Fibroblast of skin of abdomen (primary cell): ENCODE measurements at regions not wholly inside any gene's neighbourhood (a gene's known extent, or its start where the extent isn't known, plus 50 kb on each side); places are given as distances from the start of the nearest gene placed in this dataset.
A peak's percentile ranks its signal among the peaks of the same experiment; 100 is the strongest.

Experiments used
- DNase-seq: peaks from one replicate; pipeline ENCODE4 v3.0.0-alpha.2; 2013

DNA sequence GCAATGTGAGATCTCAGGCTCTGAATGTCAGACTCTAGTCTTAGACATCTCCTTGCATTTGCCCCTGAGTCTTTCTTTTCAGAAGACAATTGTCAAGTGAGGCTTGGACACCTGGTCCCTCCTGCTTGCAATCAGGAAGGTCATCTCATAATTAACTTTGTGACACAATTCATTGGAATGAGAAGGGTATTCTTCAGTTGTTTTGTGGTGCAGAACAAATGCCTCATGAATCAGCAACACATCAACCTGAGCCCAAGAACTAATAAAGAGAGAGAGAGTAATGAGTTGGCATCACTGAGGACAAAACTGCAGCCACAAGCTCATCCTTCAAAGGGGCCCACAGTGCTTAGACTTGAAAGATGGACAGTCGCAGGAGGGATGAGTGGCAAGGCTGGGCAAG, 375.8 kb downstream of the INSC start:
- DNase-seq: no peak

DNA sequence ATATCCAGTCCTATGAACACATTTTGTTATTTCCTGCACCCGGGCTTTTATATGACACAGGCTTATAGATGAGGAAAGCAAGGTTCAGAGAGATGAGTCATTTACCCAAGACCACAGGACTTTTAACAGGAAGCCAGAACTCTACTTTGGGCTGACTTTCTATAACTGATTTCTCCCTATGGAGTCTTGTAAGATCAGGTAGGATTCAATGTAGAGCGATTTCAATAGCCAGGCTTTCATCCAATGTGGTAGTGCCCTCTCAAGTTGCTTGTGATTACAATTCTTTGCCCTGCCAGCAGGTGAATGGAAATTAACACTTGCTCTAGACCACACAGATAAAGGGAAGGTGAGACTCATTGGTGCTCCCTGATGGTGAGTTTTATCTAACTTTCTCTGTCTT, 378.3 kb downstream of the INSC start:
- peak; percentile 39 for DNase-seq

DNA sequence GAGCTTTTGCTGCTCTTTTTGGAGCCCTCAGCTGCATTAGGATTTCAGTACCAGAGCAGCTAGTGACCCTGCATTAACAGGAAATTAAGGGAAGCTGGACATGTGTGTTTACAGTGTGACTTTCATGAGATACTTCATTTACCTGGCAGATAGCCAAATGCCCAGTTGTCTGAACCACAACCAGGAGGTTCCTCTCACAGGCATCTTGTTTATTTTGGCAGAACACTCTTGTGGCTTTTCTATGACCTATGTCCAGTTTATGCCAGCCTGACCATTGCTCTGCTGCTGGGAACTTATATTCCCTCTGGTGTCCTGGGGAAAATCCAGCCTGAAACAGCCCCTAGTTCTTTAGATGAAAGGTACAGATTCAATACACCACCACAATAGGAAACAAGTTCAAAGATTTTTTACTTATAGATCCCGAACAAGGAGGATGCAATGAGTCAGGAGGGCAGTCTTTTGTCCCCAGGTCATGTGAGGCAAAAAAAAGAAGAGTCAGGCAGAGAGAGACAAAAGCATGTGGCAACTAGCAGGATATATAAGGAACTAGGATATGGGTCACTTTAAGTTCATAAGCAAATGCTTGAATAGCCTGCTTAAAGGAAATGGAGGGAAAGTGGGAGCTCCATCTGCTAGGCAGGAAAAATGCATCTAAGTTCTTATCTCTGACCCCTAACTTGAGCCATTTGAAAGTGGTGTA, 379.3 kb downstream of the INSC start:
- no peak for DNase-seq

DNA sequence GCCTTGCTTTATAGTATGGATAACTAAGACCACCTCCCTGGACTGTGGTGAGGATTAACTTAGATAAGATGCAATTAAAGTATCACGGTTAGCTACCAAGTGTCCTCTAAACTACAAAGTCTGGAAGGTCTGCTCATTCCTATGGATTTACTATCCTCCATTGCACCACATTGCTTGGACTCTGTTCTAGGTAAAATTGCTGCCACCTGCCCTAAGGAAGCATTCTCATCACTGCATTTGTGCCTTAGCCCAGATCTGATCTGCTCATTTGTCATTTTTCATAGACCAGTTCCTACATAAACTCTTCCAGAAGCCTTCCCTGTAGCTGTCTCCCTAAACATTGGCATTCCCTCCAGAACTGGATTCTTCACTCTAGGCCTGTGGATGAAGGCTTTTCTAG, 380.0 kb downstream of the INSC start:
- no peak for DNase-seq

DNA sequence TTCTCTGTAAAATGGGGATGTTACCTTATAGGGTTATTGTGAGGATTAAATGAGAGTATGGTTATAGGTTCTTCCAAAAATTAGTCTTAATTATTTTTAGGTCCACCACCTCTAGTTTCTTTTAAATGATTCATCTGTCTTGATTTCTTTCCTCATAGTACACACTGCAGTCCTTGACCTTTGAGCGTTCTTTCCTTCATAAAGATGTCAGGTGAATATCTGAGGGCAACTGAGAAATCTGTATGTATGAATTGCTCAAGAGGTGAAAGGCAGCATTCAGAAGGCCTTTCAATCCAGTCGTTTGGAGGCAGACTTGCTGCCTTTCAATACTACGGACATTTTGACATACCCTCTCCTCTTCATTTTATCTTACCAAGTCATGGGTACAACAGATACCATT, 380.7 kb downstream of the INSC start:
- DNase-seq: no peak

DNA sequence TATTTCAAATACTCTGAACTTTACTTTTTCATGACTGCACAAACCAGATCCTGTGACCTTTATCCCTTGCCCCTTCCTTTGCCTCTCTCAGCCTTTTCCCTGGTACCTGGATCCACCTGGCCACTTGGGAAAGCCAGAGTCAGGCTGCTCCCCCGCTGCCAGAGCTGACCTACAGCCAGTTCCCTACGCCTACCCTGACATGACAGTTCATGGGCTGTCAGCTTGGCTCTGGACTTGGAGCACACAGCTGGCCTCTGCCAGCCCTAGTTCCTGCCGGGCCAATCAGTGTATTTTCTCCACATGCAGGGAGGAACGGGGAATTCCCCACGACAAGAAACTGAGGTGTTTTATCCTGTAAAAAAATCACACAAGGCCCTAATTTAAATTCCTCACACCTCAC, 382.6 kb downstream of the INSC start:
- DNase-seq: no peak

DNA sequence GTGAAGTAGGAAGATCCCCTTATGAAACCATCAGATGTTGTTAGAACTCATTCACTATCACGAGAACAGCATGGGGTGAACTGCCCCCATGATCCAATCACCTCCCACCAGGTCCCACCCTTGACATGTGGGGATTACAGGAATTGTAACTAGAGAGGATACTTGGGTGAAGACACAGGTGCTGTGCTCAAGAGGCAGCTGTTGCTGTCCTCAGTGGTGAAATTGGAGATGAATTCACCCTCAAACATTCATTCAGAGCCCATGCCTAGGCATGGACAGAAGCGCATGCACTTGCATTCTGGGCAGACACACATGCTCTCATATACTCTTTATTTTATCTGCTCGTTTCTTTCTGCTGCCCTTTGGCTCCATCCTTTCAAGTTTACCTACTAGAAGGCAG, 385.0 kb downstream of the INSC start:
- no peak for DNase-seq

DNA sequence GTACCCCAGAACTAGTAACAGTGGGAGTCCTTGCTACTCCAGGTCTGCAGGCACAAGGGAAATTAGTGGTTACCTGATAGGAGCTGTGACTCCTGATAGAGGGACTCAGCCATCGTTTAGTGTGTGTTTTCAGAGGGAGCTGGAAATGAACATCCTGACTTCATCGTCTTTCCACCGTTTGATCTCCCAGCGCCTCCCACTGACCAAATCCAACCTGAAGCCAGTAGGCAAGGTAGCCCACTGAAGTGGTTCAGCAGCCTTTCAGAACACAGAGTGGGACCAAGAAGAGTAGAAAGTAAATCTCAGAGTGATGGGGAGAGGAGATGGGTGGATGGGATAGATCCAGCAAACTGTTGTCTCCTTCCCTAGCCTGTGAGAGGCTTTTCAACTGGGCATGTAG, 385.9 kb downstream of the INSC start:
- DNase-seq: no peak

DNA sequence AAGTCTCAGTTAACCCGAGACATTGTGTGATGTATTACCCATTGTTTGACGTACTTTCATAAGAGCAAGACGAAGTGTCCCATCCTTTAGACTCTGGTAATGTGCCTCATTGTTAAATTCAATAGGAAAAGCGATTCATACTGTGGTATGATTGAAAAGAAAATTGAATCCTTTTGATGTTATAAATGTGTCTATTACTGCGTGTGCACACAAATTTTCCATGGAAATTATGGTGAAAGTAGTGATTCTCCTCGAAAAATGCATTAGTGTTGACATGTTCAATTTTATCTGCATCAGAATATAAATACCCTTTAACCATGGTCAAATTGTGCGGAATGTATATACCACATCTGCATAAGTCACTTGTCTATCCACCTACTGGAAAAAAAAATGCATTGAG, 386.8 kb downstream of the INSC start:
- DNase-seq: no peak

DNA sequence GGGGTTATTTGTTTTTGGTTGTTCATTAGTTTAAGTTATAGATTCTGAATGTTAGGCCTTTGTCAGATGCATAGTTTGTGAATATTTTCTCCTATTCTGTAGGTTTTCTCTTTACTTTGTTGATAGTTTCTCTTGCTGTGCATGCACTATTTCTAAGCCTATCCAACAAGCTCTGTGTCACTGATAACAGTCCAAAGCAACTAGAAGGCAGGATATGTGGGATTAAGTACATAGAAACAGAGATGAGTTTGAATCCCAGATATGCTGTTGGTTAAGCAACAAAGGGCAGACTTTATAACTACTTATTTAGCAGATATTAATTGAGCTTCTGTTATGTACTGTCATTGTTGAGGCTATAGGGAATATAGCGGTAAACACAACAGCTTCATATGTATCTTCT, 390.4 kb downstream of the INSC start:
- DNase-seq: no peak

DNA sequence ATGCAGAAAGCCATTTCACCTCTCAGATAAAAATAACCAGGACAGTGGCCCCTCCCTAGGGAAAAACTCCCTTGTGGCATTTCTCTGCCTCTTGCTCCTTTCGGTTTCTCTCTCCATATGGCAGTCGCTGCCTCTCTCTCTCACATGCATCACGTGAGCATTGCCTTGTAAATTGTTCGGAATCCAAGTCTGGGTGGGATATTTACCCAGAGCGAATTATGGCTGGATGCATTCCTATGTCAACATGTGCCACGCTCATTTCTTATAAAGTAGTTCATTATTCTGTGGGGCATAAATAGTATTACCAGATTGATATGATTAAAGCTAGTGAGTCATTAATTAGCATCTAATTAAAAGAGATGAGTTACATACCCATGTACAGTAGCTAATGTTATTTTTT, 392.9 kb downstream of the INSC start:
- DNase-seq: peak; percentile 36

DNA sequence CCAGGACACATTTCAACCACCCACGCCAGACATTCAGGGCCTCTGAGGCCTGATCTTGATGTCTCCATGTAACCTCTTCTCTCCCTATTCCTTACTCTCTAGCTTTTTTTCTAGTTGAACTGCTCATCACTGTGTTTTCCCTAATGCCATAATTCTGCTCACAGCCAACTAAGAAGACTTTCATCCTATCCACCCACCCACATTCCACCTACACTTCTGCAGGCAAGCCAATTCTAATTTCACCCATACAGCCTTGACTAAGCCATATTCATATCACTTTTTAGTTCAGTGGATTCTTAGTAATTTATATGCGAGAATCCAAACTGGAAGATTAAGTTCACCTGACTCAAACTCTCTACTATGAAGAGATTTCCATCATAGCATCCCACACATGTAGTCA, 394.4 kb downstream of the INSC start:
- no peak for DNase-seq

DNA sequence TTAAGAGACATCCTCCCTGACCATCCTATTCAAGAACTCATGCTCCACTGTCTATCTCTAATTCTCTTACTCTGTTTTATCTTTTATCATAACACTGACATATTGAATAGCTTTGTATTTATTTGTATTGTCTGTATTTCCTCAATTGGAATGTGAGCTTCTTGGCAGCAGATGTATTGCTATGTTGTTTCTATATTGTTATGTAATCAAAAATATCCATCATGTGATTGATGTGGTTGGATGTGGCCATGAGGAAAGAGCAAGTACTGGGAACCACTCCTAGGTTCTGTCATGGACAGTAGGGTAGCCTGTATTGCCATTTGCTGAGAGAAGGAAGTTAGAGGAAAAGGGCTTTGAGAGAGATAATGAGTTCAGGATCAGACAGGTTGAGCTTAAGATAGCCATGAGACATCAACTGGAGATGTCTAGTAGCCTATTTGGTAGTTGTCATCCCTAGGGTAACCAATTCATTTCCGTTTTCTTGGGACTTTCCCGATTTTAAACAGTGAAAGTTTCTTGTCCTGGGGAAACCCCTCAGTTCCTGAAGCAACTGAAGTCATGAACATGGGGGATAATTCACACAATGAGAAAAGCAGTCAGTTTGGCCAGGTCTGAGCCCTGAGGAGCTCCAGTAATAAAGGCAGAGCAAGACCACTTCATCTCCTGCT, 404.5 kb downstream of the INSC start:
- DNase-seq: no peak

DNA sequence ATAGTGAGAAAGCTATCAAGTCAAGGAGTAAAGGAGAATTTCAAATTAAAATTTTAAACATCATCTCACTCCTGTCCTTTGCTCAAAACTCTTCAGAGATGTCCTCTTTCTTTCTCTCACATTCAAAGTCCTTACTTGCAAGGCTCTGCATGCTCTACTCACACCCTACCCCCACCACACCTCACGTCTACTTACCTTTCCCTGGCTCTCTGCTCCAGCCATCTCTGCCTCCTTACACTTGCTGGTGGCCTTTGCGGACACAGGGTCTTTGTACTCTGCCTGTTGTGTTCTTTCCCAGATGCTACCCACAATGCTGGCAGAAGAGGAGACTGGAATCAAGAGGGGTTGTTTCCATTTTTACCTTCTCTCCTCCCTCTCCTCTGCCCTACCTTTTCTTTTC, 405.2 kb downstream of the INSC start:
- no peak for DNase-seq

DNA sequence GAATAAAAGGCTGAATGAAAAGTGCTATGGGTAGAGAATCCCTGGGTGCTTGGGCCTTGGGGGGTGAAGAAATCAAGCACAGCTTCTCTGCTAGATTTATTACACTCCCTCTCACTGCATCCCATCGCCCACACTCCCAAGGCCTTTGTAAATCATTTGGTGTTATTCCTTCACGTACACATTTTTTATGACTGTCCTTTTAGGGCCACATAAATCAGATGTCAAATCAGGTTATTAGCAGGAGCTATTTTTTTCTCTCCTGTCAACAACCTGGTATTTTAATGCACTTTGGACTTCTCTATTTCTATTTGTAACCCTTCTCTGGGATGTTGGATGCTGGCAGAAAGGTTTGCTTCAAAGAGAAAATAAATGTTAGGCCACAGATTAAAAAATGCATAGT, 408.8 kb downstream of the INSC start:
- no peak for DNase-seq

DNA sequence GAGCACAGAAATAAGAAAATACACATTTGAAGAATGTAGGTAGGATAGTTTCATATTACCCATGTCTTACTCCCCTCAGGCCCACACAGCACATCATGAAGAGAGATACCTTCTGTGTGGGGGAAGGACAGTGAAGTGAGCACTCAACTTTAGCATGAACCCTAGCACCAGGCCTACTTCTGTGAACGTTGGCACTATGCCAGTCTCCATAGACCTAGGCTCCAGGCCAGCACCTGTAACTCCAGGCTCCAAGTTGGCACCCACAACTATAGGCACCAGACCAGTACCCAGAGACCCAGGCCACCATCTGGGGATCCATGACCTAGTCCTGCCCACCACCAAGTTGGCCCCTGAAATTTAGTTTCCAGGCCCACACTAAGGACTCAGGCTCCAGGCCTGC, 410.9 kb downstream of the INSC start:
- no peak for DNase-seq

DNA sequence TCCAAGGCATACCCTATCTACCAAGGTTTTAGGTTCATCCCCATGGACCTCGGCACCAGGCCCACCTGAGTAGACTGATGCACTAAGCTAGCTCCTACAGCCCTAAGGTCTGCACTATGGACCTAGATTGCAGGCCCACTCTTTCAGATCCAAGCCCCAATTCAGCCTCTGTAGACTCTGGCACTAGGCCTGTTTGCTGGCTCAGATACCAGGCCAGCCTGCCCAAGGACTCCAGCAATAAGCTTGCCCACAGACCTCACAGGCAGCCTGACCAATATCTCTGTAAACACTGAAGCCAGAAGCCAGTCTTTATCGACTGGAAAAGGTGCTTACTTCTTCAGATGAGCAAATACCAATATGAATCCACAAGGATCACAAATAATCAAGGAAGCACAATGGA, 411.3 kb downstream of the INSC start:
- no peak for DNase-seq

DNA sequence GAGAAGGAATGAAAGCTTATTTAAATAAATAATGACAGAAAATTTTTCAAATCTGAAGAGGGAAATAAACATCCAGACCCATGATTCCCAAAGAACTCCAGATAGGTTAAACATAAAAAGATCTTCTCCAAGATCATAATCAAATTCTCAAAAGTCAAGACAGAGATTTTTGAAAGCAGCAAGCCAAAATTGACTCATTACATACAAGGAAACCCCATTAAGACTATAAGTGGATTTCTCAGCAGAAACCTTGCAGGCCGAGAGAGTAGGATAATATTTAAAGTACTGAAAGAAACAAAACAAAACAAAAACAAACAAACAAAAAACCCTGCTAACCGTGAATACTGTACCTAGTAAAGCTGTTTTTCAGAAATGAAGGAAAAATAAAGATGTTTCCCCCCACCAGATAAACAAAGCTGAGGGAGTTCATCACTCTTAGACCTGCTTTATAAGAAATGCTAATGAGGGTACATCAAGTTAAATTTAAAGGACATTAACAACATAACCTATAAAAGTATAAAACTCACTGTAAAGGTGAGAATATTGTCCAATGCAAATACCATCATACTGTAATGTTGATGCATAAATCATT, 412.2 kb downstream of the INSC start:
- no peak for DNase-seq

DNA sequence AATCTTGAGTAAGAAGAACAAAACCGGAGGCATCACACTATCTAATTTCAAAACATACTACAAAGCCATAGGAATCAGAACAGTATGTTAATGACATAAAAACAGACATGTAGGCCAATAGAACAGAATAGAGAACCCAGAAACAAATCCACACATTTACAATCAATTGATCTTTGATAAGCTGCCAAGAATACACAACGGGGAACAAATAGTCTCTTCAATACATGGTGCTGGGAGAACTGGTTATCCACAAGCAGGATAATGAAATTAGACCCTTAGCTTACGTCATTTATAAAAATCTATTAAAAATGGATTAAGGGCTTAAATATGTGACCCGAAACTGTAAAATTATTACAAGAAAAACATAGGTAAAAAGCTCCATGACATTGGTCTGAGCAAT, 417.7 kb downstream of the INSC start:
- DNase-seq: no peak

DNA sequence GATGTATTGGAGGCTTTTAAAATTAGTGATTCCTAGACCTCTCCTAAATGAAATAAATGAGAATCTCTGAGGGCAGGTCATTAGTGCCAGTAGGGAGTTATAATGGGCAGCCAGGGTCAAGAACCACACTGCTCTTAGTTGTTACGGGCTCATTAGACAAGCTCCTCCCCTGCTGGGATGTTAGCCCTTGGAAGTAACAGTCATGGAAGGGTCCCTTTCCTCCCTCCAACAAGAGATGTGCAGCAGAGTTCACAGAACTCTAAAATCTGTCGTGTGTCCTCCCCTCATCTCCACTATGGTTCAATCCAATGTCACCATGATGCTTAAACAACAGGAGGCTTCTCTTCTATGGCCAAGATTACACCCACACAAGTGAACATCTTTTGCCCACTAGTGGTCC, 419.5 kb downstream of the INSC start:
- no peak for DNase-seq

DNA sequence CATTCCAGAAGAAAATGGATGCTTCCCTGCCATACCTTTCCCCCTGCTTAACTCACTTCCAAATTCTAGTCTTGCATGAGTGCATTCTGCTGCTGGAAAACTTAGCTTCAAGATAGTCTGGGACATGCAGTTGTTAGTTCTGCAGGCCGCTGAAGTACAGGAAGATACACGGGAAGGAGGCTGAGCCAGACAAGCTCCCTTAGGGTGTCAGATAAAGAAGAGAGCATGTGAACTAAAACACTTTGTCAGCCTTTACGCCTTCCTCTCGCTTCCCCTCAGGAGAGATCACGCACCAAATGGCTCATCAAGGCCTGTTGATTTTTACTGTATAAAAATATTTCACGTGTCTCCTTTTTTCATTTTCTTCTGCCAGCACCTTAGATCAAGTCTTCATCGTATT, 420.7 kb downstream of the INSC start:
- DNase-seq: no peak

DNA sequence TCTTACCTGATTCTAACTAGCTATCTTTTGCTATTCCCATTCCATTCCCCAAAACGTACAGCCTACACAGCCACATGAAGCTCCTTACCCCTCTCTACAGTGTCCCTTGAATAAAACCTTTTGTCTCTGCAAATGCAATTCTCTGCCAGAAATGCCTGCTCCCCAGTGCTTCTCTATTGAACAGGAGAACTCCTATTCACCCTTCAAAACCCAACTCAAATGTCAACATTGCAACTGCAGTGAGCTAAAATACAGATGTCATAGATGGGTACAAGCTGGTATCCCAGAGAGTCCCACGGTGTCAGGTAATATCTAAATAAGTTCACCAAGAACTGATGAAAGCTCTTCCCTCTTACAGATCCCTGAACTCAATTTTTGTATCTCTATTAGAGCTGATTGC, 421.7 kb downstream of the INSC start:
- DNase-seq: no peak

DNA sequence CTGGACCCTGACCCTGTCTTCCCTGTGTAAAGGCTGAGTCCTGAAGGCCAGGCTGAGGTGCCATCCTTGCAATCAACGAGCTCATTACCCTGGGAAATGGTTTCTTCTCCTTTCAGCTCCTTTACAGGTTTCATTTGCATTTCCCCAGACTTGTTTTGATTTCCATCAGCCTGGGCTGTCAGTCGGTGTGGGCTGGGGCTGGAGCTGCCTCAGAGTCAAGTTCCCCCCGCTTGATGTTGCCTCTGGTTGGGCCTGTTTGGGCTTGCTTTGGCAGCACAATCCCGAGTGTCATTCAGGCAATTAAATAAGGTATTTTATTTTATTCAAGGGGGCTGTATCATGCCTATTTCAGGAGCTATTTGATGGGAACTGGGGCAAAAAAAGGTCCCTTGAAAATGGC, 424.9 kb downstream of the INSC start:
- DNase-seq: no peak

DNA sequence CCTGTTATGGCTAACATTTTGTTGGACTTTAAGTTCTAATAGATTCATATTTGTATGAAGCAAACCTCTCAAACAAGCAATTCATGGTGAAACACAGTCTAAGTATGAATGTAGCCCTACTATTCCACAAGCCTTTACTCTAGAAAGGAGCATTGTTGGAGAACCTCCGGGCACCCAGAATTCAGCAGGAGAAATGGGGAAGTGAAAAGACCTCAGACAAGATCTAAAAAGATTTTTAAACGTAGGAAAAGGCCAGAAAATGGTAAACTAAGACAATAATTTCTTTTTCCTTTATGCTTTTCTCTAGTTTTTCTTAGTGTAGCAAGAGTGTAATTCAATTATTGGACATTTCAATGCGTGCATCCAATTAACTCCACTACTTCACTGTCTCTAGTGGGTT, 426.4 kb downstream of the INSC start:
- DNase-seq: no peak

DNA sequence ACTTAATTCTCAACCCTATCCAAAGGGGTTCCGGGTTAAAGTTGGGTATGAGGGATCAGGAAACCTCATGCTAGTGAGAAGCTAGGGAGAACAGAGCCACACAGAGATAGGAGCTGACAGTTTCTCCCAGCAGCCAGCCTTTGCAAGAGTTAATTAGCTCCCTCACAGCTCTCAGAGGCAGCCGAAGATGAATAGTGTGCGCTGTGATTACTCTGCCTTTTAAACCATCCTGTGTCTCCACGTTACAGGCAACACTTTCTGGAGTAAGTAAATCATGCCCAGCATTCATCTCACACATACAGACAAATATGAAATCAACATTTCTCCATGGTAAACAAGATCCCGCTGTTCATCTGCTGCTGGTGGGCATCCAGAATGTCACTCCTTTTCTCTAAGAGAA, 429.6 kb downstream of the INSC start:
- no peak for DNase-seq
